ENCODE measurements at regions not wholly inside any gene's neighbourhood (a gene's known extent, or its start where the extent isn't known, plus 50 kb on each side); places are given as distances from the start of the nearest gene placed in this dataset.

- TF ChIP-seq CTCF (IDR thresholded peaks at IDR 0.05; ENCODE audit: extremely low read depth in 1 of 2, insufficient read depth in 1 of 2, low read depth in 1 of 2, low read length in 2 of 2) (no peak), POLR2A (IDR thresholded peaks at IDR 0.05; ENCODE audit: low read depth, low read length) (no peak), FOS (IDR thresholded peaks at IDR 0.05; ENCODE audit: borderline replicate concordance, insufficient read depth, low read length) (no peak), POLR2AphosphoS5 (IDR thresholded peaks at IDR 0.05; ENCODE audit: insufficient read depth, low read depth, low read length) (no peak)
These were observed 94.5 kb upstream of the F13A1 start for GRCh38 chr6:6414931-6415330.

Data from endothelial cell of umbilical vein (primary cell).